ACC112 (cell line): ENCODE measurements at regions not wholly inside any gene's neighbourhood (a gene's known extent, or its start where the extent isn't known, plus 50 kb on each side); places are given as distances from the start of the nearest gene placed in this dataset.

Experiments used
- H2AFZ ChIP-seq: fragments of 200-600 bp; sonication (generic); one replicate; pipeline ENCODE4 v1.6.0; 2017; ENCODE audit warnings: antibody characterized with exemption, low read length; ENCODE audit not compliant: unreplicated experiment
- H3K27ac ChIP-seq: fragments of 200-600 bp; sonication (generic); 2 replicates; pipeline ENCODE4 v1.5.1; 2014; ENCODE audit warnings: low read depth, mild to moderate bottlenecking, antibody characterized with exemption, low read length, moderate library complexity
- H3K27me3 ChIP-seq: fragments of 200-600 bp; sonication (generic); 2 replicates; pipeline ENCODE4 v1.6.1; 2014; ENCODE audit warnings: mild to moderate bottlenecking, antibody characterized with exemption, low read length, moderate library complexity, mixed read lengths; ENCODE audit not compliant: insufficient read depth
- H3K36me3 ChIP-seq: fragments of 200-600 bp; sonication (generic); 2 replicates; pipeline ENCODE4 v1.6.1; 2016; ENCODE audit warnings: mild to moderate bottlenecking, antibody characterized with exemption, low read length, moderate library complexity, mixed read lengths; ENCODE audit not compliant: insufficient read depth
- H3K4me1 ChIP-seq: fragments of 200-600 bp; sonication (generic); one replicate; pipeline ENCODE4 v1.6.1; 2016; ENCODE audit warnings: low read length, mixed read lengths; ENCODE audit not compliant: insufficient read depth, unreplicated experiment, control insufficient read depth
- H3K4me3 ChIP-seq: fragments of 200-600 bp; sonication (generic); 2 replicates; pipeline ENCODE4 v1.5.1; 2014; ENCODE audit warnings: mild to moderate bottlenecking, low read depth, low read length
- H3K79me2 ChIP-seq: fragments of 200-600 bp; sonication (generic); one replicate; pipeline ENCODE4 v1.6.0; 2016; ENCODE audit warnings: low read length; ENCODE audit not compliant: control insufficient read depth, unreplicated experiment, insufficient read depth

DNA sequence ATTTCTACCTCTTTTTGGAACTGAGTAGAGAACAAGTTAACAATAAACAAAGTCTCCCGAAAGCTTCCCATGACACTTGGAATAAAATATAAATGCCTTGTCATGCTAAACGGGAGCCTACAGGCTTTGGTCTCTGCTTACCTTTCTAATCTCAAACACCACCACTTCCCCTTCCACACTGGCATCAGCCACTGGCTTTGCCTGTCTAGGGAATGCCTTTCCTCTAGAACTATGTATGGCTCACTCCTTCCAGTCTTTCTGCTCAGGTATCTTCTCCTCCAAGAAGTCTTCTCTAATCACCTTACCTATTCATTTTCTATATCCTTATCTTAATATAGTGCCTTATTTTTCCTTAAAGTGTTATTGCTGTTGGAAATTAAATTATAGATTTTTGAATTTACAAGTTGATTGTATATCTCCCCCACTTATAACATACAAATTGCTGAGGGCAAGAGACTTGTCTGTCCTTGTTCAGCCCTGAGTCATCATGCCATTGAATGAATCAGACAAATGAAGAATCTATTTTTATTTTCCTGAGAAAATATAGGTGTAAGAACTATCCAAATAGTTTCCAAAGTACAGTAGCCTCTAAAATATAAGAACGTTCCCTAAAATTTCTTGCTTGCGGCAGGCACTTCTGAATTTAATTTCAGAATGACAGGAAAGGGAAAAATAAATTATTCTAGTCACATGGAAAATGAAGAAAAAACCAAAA, 119.2 kb downstream of the TM2D1 start:
- Histone ChIP-seq H3K27ac (peak overlapping the region; percentile 89), H3K27me3 (no peaks in the 10 kb centered on the region), H3K4me1 (peaks cover 31% of the 10 kb centered on the region), H2AFZ (peak overlapping the region; percentile 72), H3K79me2 (no peaks in the 10 kb centered on the region), H3K36me3 (no peaks in the 10 kb centered on the region), H3K4me3 (peak overlapping the region; percentile 41)

DNA sequence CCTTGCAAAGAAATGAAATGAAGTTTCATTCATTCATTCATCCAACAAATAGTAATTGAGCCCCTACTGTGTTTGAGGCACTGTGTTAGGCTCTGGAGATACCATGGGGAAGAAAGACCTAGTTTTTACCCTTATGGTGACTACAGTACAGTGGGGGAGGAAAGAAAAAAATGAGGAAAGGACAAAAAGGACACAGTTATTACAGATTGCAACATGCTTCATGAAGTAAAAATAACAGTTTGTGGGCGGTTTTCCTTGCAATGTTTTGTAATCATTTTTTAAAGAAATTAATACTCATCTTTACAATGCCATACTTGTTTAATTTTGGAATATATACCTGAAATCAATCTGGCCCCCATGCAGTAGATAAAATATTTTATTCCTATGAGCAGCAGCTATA, 120.3 kb downstream of the TM2D1 start:
- no peaks in the 10 kb centered on the region for H3K79me2 ChIP-seq
- no peak overlapping the region for H2AFZ ChIP-seq
- H3K4me1 ChIP-seq = peaks cover 31% of the 10 kb centered on the region
- no peaks in the 10 kb centered on the region for H3K36me3 ChIP-seq
- H3K27ac ChIP-seq = peak overlapping the region; percentile 89
- H3K4me3 ChIP-seq = no peak overlapping the region
- H3K27me3 ChIP-seq = no peaks in the 10 kb centered on the region

DNA sequence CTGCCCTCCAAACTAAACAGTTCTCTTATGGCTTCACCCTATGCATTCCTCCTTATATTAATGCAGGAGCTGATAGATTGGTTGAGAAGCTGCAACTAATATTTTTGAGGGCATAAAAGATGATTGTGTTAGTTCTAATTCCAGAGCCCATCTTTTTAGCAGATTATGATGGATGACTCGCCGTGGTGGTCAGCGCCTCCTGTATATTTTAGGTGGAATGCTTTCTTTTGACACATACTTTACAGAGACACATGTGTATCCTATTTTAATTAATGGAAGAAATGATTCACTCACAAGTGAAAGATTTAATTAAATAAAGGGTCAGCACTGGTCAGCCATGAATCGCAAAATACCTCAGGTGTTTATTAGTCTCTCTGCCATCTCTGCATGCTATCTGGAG, 120.7 kb downstream of the TM2D1 start:
- H3K27me3 ChIP-seq = no peaks in the 10 kb centered on the region
- H3K4me1 ChIP-seq = peaks cover 31% of the 10 kb centered on the region
- H3K36me3 ChIP-seq = no peaks in the 10 kb centered on the region
- no peaks in the 10 kb centered on the region for H3K79me2 ChIP-seq
- H2AFZ ChIP-seq = no peak overlapping the region
- no peak overlapping the region for H3K27ac ChIP-seq
- no peak overlapping the region for H3K4me3 ChIP-seq

DNA sequence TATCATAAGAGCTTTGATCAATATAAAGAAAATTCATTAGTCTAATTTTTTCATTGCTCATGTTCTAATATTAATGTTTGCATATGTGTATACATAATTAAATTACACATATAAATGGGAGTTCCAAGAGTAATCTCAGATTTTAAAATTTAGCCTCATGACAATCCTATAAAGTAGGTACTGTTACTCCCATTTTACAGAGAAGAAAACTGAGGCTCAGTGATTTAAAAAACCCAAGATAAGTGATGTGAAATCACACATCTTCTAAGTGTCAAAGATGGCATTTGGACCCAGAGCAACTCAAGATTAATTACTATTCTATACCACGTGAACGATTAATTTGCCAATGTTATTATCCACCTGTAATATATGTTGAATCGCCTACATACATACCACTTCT, 122.3 kb downstream of the TM2D1 start:
- no peaks in the 10 kb centered on the region for H3K79me2 ChIP-seq
- H3K27me3 ChIP-seq = no peaks in the 10 kb centered on the region
- peaks cover 31% of the 10 kb centered on the region for H3K4me1 ChIP-seq
- no peak overlapping the region for H3K4me3 ChIP-seq
- H2AFZ ChIP-seq = no peak overlapping the region
- no peak overlapping the region for H3K27ac ChIP-seq
- no peaks in the 10 kb centered on the region for H3K36me3 ChIP-seq

DNA sequence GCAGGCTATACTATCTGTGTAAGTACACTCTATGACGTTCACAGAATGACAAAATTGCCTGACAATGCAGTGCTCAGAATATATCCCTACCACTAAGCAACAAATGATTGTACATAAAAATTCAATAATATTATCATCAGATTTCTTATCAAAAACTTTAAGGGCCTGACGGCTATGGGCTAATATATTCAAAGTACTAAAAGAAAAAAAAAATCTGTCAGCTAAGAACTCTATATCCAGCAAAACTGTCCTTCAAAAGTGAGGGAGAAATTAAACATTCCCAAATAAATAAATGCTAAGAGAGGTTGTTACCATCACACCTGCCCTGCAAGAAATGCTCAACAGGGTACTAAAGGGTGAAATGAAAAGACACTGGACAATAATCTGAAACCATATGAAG, 127.3 kb downstream of the TM2D1 start:
- H3K79me2 ChIP-seq = no peaks in the 10 kb centered on the region
- no peaks in the 10 kb centered on the region for H3K4me1 ChIP-seq
- H3K27me3 ChIP-seq = no peaks in the 10 kb centered on the region

DNA sequence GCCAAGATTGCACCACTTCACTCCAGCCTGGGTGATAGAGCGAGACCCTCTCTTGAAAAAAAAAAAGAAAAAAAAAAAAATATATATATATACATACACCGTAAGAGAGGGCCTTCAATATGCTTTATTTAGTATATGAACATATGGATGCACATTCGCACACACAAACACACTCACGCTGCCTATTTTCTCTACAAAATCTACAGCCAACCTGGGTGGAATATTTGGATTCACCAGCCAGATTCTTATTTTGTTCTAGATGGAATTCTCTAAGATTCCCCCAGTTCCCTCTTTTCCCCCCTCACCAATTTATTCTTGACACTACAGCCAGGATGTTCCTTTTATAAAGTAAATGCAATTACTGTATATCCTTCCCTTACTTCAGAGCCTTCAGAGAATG, 131.6 kb downstream of the TM2D1 start:
- no peaks in the 10 kb centered on the region for H3K36me3 ChIP-seq

More for the DNA sequence above, 127.3 kb downstream of the TM2D1 start:
- no peaks in the 10 kb centered on the region for H3K36me3 ChIP-seq
- H2AFZ ChIP-seq = no peak overlapping the region
- H3K4me3 ChIP-seq = no peak overlapping the region
- no peak overlapping the region for H3K27ac ChIP-seq

DNA sequence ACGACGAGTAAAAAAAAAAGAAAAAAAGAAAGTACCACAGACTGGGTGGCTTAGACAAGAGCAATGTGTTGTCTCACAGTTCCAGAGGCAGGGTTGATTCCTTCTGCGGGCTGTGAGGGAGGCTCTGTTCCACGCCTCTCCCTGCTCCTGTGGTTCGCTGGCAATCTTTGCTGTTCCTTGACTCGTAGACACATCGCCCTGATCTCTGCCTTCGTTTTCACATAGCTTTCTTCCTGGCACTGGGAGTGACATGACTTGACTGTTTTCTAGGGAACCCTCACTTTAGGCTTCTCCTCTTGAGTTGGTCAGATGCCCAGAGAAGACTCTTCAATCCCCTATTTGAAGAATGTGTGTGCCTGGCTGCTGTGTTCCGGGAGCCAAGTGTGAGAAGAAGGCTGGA, 133.6 kb downstream of the TM2D1 start:
- Histone ChIP-seq H2AFZ (peak overlapping the region; percentile 23), H3K4me1 (no peaks in the 10 kb centered on the region), H3K27ac (no peak overlapping the region), H3K4me3 (no peak overlapping the region), H3K27me3 (no peaks in the 10 kb centered on the region), H3K79me2 (no peaks in the 10 kb centered on the region), H3K36me3 (no peaks in the 10 kb centered on the region)

More for the DNA sequence above, 131.6 kb downstream of the TM2D1 start:
- Histone ChIP-seq H3K4me3 (no peak overlapping the region), H3K4me1 (no peaks in the 10 kb centered on the region), H3K79me2 (no peaks in the 10 kb centered on the region), H3K27ac (no peak overlapping the region), H2AFZ (no peak overlapping the region), H3K27me3 (no peaks in the 10 kb centered on the region)

DNA sequence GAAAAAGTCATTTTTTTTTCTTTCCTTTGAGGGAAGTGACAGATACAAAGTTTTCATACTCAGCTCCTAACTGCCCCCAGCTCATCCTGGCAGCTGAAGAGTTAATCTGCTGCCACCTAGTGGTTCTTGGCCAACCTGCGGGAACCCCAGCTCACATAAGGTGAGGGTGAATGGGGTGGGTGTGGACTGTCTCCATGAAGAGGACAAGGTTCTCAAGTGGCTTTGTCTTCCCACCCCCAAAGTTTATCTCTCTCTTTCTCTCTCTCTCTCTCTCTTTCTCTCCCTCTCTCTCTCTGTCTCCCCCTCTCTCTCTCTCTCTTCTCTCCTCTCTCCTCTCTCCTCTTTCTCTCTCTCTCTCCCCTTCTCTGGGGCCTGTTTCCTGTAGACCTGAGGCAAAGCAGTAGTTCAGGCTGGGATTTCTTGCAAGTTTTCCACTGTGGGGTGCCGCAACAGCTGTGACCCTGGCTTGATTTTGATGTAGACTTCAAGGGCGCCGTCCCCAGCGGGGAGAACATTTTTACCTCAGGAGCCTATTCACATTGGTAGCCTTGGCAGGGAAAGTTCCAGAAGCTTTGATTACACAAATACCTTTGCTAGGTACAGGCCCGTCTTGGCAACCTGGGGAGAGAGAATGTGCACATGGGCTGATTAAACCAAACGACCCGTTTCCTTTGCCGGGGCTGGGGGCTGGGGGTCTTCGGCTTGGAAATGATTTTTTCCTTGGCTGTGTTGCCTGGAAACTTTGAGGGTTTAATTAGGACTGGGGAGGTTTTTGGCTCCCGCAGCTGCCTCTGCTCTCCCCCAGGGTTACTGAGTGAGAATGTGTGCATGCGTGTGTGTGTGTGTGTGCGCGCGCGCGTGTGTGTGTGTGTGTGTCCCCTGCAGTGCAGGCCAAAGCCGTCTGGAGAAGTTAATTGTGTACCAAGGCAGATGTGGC, 135.9 kb downstream of the TM2D1 start:
- Histone ChIP-seq H3K27ac (no peak overlapping the region), H3K79me2 (no peaks in the 10 kb centered on the region), H3K27me3 (no peaks in the 10 kb centered on the region), H3K36me3 (no peaks in the 10 kb centered on the region), H3K4me1 (no peaks in the 10 kb centered on the region), H2AFZ (no peak overlapping the region), H3K4me3 (no peak overlapping the region)

DNA sequence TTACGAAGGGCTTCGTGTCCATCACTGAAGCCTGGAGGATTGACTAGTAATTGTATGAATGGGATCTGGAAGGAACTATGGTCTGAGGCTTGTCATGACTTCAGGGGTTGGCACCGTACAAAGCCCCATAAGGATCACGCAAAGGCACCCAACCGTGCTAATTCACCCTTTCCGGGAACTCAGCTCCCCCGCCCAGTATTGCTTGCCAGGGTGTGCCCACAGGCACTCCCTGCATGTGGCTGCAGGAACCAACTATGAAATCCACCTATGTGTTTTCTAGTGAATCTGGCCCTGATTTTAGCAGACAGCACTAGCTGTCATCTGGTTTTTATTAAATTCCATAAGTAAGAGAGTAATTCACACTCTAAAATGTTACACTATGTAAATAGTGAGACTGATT, 139.2 kb downstream of the TM2D1 start:
- Histone ChIP-seq H3K27ac (no peak overlapping the region), H3K36me3 (no peaks in the 10 kb centered on the region), H2AFZ (no peak overlapping the region), H3K4me3 (no peak overlapping the region), H3K79me2 (no peaks in the 10 kb centered on the region), H3K27me3 (no peaks in the 10 kb centered on the region), H3K4me1 (no peaks in the 10 kb centered on the region)

DNA sequence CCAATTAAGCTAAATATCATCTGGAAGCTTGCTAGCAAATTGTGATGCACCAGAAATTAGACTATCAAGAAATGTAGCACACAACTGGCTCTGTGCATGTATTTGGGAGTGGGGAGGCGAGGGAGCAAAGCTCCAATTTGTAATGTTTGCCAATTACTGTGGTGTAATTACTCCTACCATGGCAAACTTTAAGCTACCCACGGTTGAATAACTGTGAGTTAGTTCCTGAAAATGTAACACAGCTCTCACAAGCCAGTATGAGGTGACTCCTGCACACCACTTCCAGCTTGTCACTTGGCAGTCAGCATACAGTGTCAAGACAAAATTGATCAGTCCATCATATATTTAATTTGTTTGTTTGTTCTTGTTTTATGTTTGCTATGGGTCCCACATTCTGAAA, 141.2 kb downstream of the TM2D1 start:
- no peaks in the 10 kb centered on the region for H3K4me1 ChIP-seq

DNA sequence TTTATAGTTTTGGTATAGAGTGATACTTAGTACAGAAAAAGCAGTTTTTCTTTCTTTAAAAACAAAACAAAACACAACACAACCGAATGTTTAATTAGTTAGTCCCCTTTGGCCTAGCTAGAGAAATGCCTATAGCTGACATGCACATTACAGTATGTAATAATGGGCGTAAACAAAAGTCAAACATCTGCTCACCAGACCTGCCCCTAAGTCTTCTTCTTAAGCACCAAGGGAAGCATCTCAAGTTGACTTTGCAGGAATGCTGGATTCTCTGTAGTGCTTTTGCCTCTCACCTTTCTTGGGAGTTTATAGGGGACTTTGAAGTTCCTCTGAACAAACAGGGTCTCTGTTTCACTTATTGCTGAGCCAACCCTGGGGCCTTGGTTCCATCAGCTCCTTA, 143.7 kb downstream of the TM2D1 start:
- H3K4me3 ChIP-seq = no peak overlapping the region
- no peak overlapping the region for H2AFZ ChIP-seq
- H3K4me1 ChIP-seq = no peaks in the 10 kb centered on the region
- H3K27ac ChIP-seq = no peak overlapping the region
- H3K27me3 ChIP-seq = peaks cover 5% of the 10 kb centered on the region
- H3K36me3 ChIP-seq = no peaks in the 10 kb centered on the region
- H3K79me2 ChIP-seq = no peaks in the 10 kb centered on the region

More for the DNA sequence above, 141.2 kb downstream of the TM2D1 start:
- H3K79me2 ChIP-seq = no peaks in the 10 kb centered on the region
- no peak overlapping the region for H2AFZ ChIP-seq
- no peak overlapping the region for H3K4me3 ChIP-seq
- no peak overlapping the region for H3K27ac ChIP-seq
- H3K27me3 ChIP-seq = peaks cover under 1% of the 10 kb centered on the region
- H3K36me3 ChIP-seq = no peaks in the 10 kb centered on the region
